Suprapubic skin (tissue), 3 donors: ENCODE measurements at regions not wholly inside any gene's neighbourhood (a gene's known extent, or its start where the extent isn't known, plus 50 kb on each side); places are given as distances from the start of the nearest gene placed in this dataset.

Experiments
- CTCF ChIP-seq, 2 donors: fragments of 200-600 bp in 1 of 2; fragments of 450-650 bp in 1 of 2; sonication (generic) in 1 of 2; IDR thresholded peaks; one replicate each; pipeline ENCODE4 v1.5.1; 2016 to 2019; ENCODE audit warnings: antibody characterized with exemption in 2 of 2, mild to moderate bottlenecking in 1 of 2, moderate library complexity in 1 of 2
- EP300 ChIP-seq: sonication (generic); formaldehyde crosslinking; IDR thresholded peaks from one replicate; pipeline ENCODE4 v1.6.1; 2017; ENCODE audit warnings: antibody characterized with exemption
- POLR2A ChIP-seq, 2 donors: fragments of 450-650 bp; IDR thresholded peaks; one replicate each; pipeline ENCODE4 v1.6.1; 2017; ENCODE audit warnings: antibody characterized with exemption in 2 of 2, mild to moderate bottlenecking in 2 of 2, moderate library complexity in 2 of 2

GRCh38 chr12:61919686-61920085, 340.5 kb upstream of the USP15 start:
- no peak for TF ChIP-seq CTCF (IDR thresholded peaks at IDR 0.05)
- no peak for TF ChIP-seq EP300
- TF ChIP-seq POLR2A (IDR thresholded peaks at IDR 0.05) = no peak
